Stomach (tissue), 4 donors: ENCODE measurements at regions not wholly inside any gene's neighbourhood (a gene's known extent, or its start where the extent isn't known, plus 50 kb on each side); places are given as distances from the start of the nearest gene placed in this dataset.

ENCODE experiments used
- CTCF ChIP-seq, 7 experiments: fragments of 450-650 bp in 4 of 7; fragments of 200-600 bp in 3 of 7; sonication (generic) in 3 of 7; IDR thresholded peaks; one replicate each; pipeline ENCODE4 v1.5.1; 2016 to 2019; ENCODE audit warnings: antibody characterized with exemption in 7 of 7, control low read depth in 2 of 7, mild to moderate bottlenecking in 1 of 7
- EP300 ChIP-seq: sonication (generic); formaldehyde crosslinking; IDR thresholded peaks from one replicate; pipeline ENCODE4 v1.6.1; 2017; ENCODE audit warnings: antibody characterized with exemption
- POLR2A ChIP-seq, 4 donors: fragments of 450-650 bp; IDR thresholded peaks; one replicate each; pipeline ENCODE4 v1.6.1; 2016; ENCODE audit warnings: antibody characterized with exemption in 4 of 4, control low read depth in 2 of 4, mild to moderate bottlenecking in 1 of 4, moderate library complexity in 1 of 4
- POLR2AphosphoS5 ChIP-seq, 3 donors: sonication (generic); formaldehyde crosslinking; IDR thresholded peaks; one replicate each; pipeline ENCODE4 v1.6.1; 2016; ENCODE audit warnings: antibody characterized with exemption in 3 of 3

GRCh38 chr1:181409981-181410380 is 73.3 kb upstream of the CACNA1E start:
- no peak for TF ChIP-seq POLR2A (IDR thresholded peaks at IDR 0.05)
- no peak for TF ChIP-seq CTCF (IDR thresholded peaks at IDR 0.05)
- no peak for TF ChIP-seq POLR2AphosphoS5 (IDR thresholded peaks at IDR 0.05)
- TF ChIP-seq EP300, result no peak
